Activated CD4-positive, alpha-beta T cell treated with anti-CD3 and anti-CD28 coated beads, Interleukin-2, amount 10 ng/mL, durations not matched to agents 7 days and 5 days (primary cell): ENCODE measurements at regions not wholly inside any gene's neighbourhood (a gene's known extent, or its start where the extent isn't known, plus 50 kb on each side); places are given as distances from the start of the nearest gene placed in this dataset.

Experiments used
- CTCF ChIA-PET: fragments of 350-600 bp; sonication (Branson Sonifier 250); formaldehyde crosslinking; loops from one replicate; lab custom pipeline; 2021; ENCODE audit warnings: antibody characterized with exemption; lab: Charles Lee
- POLR2A ChIA-PET: fragments of 350-600 bp; sonication (Branson Sonifier 250); formaldehyde crosslinking; loops from one replicate; lab custom pipeline; 2021; ENCODE audit warnings: antibody characterized with exemption; lab: Charles Lee
- DNase-seq: peaks from one replicate; pipeline ENCODE4 v3.0.0-alpha.2; 2020
- H3K27ac Mint-ChIP-seq: one replicate; pipeline ENCODE4 v1.8.0; 2021; ENCODE audit warnings: mild to moderate bottlenecking, moderate library complexity, mixed read lengths
- H3K27me3 Mint-ChIP-seq: one replicate; pipeline ENCODE4 v1.8.0; 2021; ENCODE audit warnings: mixed read lengths
- H3K36me3 Mint-ChIP-seq: one replicate; pipeline ENCODE4 v1.8.0; 2021; ENCODE audit warnings: low read depth, mixed read lengths
- H3K4me1 Mint-ChIP-seq: one replicate; pipeline ENCODE4 v1.8.0; 2021; ENCODE audit warnings: mixed read lengths
- H3K4me3 Mint-ChIP-seq: one replicate; pipeline ENCODE4 v1.8.0; 2021; ENCODE audit warnings: mild to moderate bottlenecking, moderate library complexity, mixed read lengths
- H3K9me3 Mint-ChIP-seq: one replicate; pipeline ENCODE4 v1.8.0; 2021; ENCODE audit warnings: mixed read lengths

DNA sequence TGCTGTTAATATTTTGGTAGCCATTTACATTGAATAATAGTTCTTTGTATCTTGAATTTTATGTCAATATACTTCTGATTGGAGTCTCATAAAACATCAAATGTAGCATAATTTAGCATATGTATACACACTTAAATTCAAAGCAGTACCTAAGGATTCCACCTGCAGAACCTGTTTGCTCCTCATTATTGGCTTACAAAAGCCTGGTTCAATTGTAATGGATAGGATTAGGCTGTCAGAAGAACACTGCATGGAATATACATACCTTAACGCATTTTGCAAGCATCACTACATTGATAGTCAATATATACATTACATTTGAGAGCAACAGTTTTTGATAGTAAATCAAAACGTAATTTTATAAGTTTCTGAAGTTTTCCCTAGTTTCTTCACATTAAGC is 711.3 kb upstream of the COX7C start:
- Mint-ChIP-seq H3K4me1 (no peaks in the 10 kb centered on the region), H3K36me3 (no peaks in the 10 kb centered on the region)
- CTCF ChIA-PET: no interaction called here

DNA sequence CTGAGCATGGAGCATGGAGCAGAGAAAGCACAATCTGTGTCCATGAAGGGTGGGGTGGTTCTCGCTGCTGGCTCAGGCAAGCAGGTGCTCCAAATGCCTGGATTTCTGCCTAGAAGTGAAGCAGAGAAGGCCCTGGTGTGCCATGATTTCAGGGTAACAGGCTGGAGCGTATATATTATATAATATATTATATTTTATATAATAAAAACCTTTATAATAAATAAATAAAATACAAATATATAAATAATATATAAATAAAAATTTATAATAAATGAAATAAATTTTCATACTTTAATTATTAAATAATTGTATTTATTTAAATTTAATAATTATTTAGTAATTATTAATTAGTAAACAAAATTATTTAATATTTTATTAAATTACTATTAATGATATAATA is 707.4 kb upstream of the COX7C start:
- Mint-ChIP-seq H3K27me3 (no peaks in the 10 kb centered on the region), H3K27ac (no peak overlapping the region)

More for the DNA sequence above, 711.3 kb upstream of the COX7C start:
- H3K27me3 Mint-ChIP-seq: no peaks in the 10 kb centered on the region
- H3K27ac Mint-ChIP-seq: no peak overlapping the region
- no peak overlapping the region for H3K4me3 Mint-ChIP-seq
- DNase-seq: no peak
- POLR2A ChIA-PET: no interaction called here
- H3K9me3 Mint-ChIP-seq: no peaks in the 10 kb centered on the region

DNA sequence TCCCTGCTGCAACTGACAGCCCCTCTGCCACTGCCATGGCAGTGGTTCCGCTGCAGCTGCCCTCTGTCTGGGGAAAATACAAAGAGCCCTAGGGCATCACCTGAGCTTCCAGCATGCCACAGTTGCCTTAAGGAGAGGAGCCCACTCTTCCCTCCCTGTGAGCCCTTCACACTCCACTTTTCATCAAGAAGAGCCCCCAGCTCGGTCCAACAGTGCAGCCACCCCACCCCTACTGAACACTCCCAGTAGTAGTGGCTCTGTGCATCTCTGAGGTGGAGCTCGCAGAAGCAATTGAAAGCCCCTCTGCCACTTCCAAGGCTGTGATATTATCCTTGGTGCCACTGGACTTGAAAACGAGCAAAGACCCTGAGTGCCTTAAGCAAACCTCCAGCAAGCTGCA is 696.8 kb upstream of the COX7C start:
- ChIA-PET POLR2A (no interaction called here), CTCF (no interaction called here)
- H3K36me3 Mint-ChIP-seq: no peaks in the 10 kb centered on the region

More for the DNA sequence above, 707.4 kb upstream of the COX7C start:
- Mint-ChIP-seq H3K9me3 (no peaks in the 10 kb centered on the region), H3K4me3 (no peak overlapping the region), H3K36me3 (no peaks in the 10 kb centered on the region), H3K4me1 (no peaks in the 10 kb centered on the region)
- ChIA-PET POLR2A (no interaction called here), CTCF (no interaction called here)
- no peak for DNase-seq

DNA sequence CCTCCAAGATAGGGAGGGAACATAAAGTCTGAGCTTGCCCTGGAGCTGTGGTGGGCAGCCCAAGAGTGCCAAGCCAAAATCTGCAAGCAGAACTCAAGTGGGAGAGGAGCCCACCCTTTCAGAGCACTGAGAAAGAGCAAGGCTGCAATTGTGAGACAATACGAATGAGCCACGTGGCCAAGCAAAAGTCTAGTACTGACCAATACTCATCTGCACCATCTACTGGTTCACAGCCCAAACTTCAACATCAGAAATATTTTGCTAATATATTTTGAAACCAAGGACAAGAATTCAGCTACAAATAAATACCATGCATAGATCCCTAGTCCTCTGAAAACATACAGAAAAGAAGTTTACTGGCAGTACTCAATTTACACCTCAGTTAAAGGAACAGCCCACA is 696.2 kb upstream of the COX7C start:
- peaks cover 4% of the 10 kb centered on the region for H3K9me3 Mint-ChIP-seq
- CTCF ChIA-PET: no interaction called here
- H3K36me3 Mint-ChIP-seq: no peaks in the 10 kb centered on the region

More for the DNA sequence above, 696.8 kb upstream of the COX7C start:
- H3K27ac Mint-ChIP-seq: no peak overlapping the region
- H3K4me1 Mint-ChIP-seq: no peaks in the 10 kb centered on the region
- no peak for DNase-seq
- H3K9me3 Mint-ChIP-seq: peaks cover 4% of the 10 kb centered on the region
- H3K4me3 Mint-ChIP-seq: no peak overlapping the region
- H3K27me3 Mint-ChIP-seq: no peaks in the 10 kb centered on the region

DNA sequence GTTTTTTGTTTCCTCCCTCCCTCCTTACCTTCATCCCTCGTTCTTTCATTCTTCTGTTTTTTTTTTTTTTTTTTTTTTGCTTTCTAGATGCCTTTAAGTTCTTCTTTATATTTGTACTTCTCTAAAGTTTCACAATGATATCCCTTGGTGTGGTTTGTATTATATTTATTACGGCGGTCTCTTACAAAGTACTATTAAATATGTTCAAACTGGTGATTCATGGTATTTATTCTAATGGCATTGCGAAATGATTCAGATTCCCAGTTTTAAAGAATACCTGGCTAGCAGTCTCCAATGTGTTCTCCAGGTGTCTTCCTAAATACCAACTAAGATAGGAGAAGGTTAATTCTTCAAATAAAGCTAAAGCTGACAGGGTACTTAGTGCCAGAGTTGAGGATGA is 690.1 kb upstream of the COX7C start:
- no peak for DNase-seq
- Mint-ChIP-seq H3K4me1 (no peaks in the 10 kb centered on the region), H3K9me3 (no peaks in the 10 kb centered on the region), H3K36me3 (no peaks in the 10 kb centered on the region), H3K27me3 (no peaks in the 10 kb centered on the region), H3K27ac (no peak overlapping the region), H3K4me3 (no peak overlapping the region)
- ChIA-PET POLR2A (no interaction called here), CTCF (no interaction called here)

More for the DNA sequence above, 696.2 kb upstream of the COX7C start:
- Mint-ChIP-seq H3K4me3 (no peak overlapping the region), H3K4me1 (no peaks in the 10 kb centered on the region), H3K27me3 (no peaks in the 10 kb centered on the region), H3K27ac (no peak overlapping the region)
- POLR2A ChIA-PET: no interaction called here
- DNase-seq: no peak

DNA sequence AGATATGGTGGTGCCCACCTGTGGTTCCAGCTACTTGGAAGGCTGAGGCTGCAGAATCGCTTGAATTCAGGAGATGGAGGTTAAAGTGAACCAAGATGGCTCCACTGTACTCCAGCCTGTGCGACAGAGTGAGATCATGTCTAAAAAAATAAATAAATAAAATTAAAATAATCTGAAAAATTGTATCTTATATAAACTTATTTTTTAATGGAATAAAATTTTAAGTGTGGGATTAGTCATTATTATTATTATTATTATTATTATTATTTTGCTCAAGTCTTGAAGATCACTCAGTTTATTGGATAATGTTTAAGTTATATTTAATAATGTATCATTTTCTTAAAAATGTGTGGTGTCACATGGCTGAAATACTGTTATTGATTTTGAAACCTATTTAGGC is 688.0 kb upstream of the COX7C start:
- POLR2A ChIA-PET: no interaction called here
- Mint-ChIP-seq H3K9me3 (no peaks in the 10 kb centered on the region), H3K4me1 (no peaks in the 10 kb centered on the region), H3K4me3 (no peak overlapping the region), H3K27me3 (no peaks in the 10 kb centered on the region), H3K36me3 (no peaks in the 10 kb centered on the region), H3K27ac (no peak overlapping the region)
- DNase-seq: no peak
- CTCF ChIA-PET: interaction anchor here (0.5 kb wide), 1 partner anchor 950 kb away, joined by 3 read pairs; no protein-coding TSS in a partner anchor

DNA sequence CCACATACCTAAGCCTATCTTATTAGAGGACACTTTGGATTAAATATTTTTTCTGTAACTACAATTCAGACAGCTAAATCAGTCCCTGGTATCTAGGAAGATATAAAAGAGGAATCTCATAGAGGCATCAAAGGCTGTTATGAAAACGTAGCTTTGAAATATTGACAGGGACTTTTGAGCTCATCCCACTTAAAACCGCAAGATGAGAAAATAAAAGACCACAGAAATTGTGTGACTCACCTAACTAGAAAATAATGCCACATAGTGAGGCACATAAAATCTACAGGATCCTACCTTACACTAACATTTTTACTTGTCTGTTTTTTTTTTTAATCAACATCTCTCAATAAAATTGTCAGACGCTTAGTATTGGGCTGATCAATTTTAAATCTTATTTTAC is 686.5 kb upstream of the COX7C start:
- Mint-ChIP-seq H3K9me3 (no peaks in the 10 kb centered on the region), H3K4me1 (no peaks in the 10 kb centered on the region), H3K27me3 (no peaks in the 10 kb centered on the region), H3K4me3 (no peak overlapping the region), H3K27ac (no peak overlapping the region), H3K36me3 (no peaks in the 10 kb centered on the region)
- no peak for DNase-seq
- CTCF ChIA-PET: no interaction called here
- POLR2A ChIA-PET: interaction anchor here (0.6 kb wide), 1 partner anchor 8 kb away, joined by 4 read pairs; no protein-coding TSS in a partner anchor

DNA sequence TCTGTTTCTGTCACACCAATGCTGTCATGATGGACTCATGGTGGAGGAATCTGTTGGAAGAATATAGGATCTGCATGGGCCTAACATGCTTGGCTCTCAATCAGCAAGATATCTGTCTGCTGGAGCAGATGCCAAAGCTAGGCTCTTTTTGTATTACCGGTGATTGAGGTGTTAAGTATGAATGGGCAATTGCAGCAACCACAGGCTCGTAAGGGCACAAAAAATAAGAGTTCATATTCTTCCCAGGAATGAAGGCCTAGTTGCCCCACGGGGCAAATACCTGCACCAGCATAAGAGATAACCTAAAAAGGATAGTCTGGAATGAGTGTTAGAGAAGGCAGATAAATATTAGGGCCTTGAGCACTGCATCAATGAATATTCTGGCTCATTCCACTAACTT is 679.5 kb upstream of the COX7C start:
- DNase-seq: no peak
- peaks cover 6% of the 10 kb centered on the region for H3K9me3 Mint-ChIP-seq
- POLR2A ChIA-PET: no interaction called here
- no peaks in the 10 kb centered on the region for H3K4me1 Mint-ChIP-seq
- CTCF ChIA-PET: no interaction called here
- no peak overlapping the region for H3K27ac Mint-ChIP-seq
- H3K27me3 Mint-ChIP-seq: no peaks in the 10 kb centered on the region
- no peak overlapping the region for H3K4me3 Mint-ChIP-seq
- H3K36me3 Mint-ChIP-seq: no peaks in the 10 kb centered on the region

DNA sequence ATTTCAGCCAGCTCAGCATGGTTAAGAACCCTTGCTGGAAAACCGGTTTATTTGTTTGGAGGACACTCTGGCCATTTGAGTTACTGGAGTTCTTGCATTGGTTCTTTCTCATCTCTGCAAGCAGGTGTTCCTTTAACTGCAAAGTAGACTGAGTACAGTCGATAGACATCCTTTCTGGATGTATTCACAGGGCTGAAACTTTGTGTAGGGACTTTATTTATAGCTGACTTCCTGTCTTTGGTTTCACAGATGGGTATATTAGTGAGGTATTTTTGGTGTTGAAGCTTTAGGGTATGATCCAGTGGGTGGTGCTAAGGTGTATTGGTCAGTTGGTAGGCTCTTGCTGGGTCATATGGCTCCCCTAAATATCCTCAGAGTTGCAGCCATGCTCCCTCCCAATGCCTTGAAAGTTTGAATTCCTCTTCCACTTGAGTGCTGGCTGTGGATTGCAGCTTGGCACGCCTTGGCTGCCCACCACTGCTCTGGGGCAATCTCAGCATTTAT is 666.0 kb upstream of the COX7C start:
- no peaks in the 10 kb centered on the region for H3K36me3 Mint-ChIP-seq
- H3K4me1 Mint-ChIP-seq: no peaks in the 10 kb centered on the region
- DNase-seq: no peak
- no peak overlapping the region for H3K27ac Mint-ChIP-seq
- ChIA-PET CTCF (no interaction called here), POLR2A (no interaction called here)
- H3K9me3 Mint-ChIP-seq: peaks cover 4% of the 10 kb centered on the region
- no peaks in the 10 kb centered on the region for H3K27me3 Mint-ChIP-seq
- H3K4me3 Mint-ChIP-seq: no peak overlapping the region

DNA sequence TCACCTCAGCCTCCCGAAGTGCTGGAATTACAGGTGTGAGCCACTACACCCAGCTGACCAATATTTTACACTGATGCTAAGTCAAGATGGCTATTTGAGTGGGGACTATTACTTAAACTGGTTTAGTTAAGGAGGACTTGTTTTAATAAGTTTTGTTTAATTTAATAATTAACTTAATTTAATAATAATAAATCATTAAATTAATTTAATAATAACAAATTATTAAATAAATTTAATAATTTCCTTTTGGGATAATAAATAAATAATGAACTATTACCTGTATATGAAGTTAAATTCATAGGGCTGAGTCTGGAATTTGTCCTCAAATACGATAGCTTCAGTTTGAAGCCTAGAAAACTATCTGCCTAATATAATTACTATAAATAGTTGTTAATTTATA is 665.1 kb upstream of the COX7C start:
- Mint-ChIP-seq H3K4me3 (no peak overlapping the region), H3K4me1 (no peaks in the 10 kb centered on the region), H3K36me3 (no peaks in the 10 kb centered on the region), H3K27me3 (no peaks in the 10 kb centered on the region), H3K27ac (no peak overlapping the region), H3K9me3 (peaks cover 4% of the 10 kb centered on the region)
- POLR2A ChIA-PET: no interaction called here
- CTCF ChIA-PET: no interaction called here
- DNase-seq: no peak

DNA sequence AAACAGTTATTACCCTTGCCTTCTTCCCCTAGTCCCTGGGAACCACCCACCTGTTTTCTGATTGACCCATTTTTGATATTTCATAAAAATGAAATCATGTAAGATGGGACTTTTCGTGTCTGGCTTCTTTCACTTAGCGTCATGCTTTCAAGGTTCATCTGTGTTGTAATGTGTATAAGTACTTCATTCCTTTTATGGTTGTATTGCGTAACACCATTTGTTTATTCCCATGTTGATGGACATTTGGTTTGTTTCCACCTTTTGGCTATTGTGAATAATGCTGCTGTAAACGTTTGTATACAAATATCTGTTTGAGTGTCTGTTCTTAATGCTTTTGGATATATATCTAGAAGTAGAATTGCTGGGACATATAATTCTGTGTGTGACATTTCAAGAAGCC is 650.1 kb upstream of the COX7C start:
- DNase-seq: no peak
- POLR2A ChIA-PET: no interaction called here
- no peak overlapping the region for H3K4me3 Mint-ChIP-seq
- no peak overlapping the region for H3K27ac Mint-ChIP-seq
- H3K4me1 Mint-ChIP-seq: no peaks in the 10 kb centered on the region
- CTCF ChIA-PET: no interaction called here
- peaks cover 5% of the 10 kb centered on the region for H3K9me3 Mint-ChIP-seq
- no peaks in the 10 kb centered on the region for H3K36me3 Mint-ChIP-seq
- no peaks in the 10 kb centered on the region for H3K27me3 Mint-ChIP-seq

DNA sequence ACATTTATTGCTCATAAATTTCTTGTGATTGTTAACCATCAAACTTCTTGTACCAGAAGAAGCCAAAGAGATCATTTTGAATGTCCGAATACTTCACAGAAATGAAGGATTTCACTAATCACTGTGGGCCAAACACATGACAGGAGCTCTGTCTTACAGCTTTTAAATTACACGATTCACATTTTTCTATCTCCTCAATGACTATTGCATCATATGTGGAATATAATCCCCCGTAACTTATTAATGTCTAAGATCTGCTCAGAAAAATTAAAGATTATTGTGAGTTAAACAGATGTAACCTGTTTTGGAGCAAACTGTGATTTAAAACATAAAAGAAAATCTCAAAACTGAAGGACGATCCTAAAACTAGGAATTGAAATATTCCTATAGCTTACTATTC is 645.2 kb upstream of the COX7C start:
- H3K36me3 Mint-ChIP-seq: no peaks in the 10 kb centered on the region
- peaks cover 4% of the 10 kb centered on the region for H3K9me3 Mint-ChIP-seq
- H3K27ac Mint-ChIP-seq: no peak overlapping the region
- H3K27me3 Mint-ChIP-seq: no peaks in the 10 kb centered on the region
- DNase-seq: no peak
- POLR2A ChIA-PET: no interaction called here
- H3K4me3 Mint-ChIP-seq: no peak overlapping the region
- CTCF ChIA-PET: no interaction called here
- H3K4me1 Mint-ChIP-seq: no peaks in the 10 kb centered on the region

DNA sequence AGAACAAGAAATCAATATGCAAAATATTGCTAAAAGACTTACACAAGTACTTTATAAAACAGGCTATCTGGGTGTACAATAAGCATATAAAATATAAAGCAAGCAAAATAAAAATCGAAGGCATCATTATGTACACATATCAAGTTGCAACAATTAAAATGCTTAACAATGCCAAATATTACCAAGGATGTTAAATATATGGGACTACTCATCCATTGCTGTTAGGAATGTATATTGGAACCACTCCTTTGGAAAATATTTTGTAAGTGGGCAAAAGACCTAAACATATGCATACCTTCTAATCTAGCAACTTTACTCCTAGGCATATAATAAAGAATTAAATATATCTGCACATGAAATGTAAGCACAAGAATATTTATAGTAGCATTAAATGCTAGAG is 632.6 kb upstream of the COX7C start:
- H3K4me3 Mint-ChIP-seq: no peak overlapping the region
- ChIA-PET POLR2A (no interaction called here), CTCF (no interaction called here)
- H3K27me3 Mint-ChIP-seq: no peaks in the 10 kb centered on the region
- H3K9me3 Mint-ChIP-seq: peaks cover 5% of the 10 kb centered on the region
- no peak overlapping the region for H3K27ac Mint-ChIP-seq
- H3K36me3 Mint-ChIP-seq: no peaks in the 10 kb centered on the region
- no peaks in the 10 kb centered on the region for H3K4me1 Mint-ChIP-seq
- no peak for DNase-seq

DNA sequence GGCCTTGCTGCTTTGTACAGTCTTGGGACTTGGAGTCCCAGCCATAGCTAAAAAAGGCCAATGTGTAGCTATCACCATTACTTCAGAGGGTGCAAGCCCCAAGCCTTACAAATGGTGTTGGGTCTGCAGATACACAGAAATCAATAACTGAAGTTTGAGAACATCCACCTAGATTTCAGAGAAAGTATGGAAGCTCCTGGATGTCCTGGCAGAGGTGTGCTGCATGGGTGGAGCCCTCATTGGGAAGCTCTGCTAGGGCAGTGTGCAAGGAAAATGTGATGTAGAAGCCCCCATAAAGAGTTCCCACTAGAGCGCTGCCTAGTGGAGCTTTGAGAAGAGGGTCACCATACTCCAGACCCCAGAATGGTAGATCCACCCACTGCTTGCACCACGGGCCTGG is 626.7 kb upstream of the COX7C start:
- H3K27ac Mint-ChIP-seq: no peak overlapping the region
- ChIA-PET POLR2A (no interaction called here), CTCF (no interaction called here)
- H3K9me3 Mint-ChIP-seq: peaks cover 13% of the 10 kb centered on the region
- no peak overlapping the region for H3K4me3 Mint-ChIP-seq
- DNase-seq: no peak
- no peaks in the 10 kb centered on the region for H3K27me3 Mint-ChIP-seq
- H3K4me1 Mint-ChIP-seq: no peaks in the 10 kb centered on the region
- H3K36me3 Mint-ChIP-seq: no peaks in the 10 kb centered on the region
